ENCODE measurements at regions not wholly inside any gene's neighbourhood (a gene's known extent, or its start where the extent isn't known, plus 50 kb on each side); places are given as distances from the start of the nearest gene placed in this dataset.

DNA sequence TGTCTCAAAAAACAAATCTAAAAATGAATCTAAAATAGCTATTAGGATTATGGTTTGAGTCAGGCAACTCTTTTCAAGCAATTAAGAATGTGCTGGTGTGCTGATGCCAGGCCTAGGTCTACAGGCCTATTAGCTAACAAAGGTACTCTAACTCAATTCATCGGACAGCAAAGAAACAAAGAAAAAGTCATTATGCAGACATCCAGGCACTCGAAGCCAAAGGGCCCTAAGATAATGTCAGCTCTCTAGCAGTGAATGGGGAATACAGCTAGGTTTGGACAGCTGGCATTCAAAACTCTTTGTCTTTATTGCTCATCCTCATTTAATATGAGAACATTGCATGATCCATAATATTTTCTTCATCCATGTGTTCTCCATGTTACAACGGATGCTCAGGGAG lies 108.5 kb downstream of the TMEM114 start:
- no peak for DNase-seq

GRCh38 chr16:8476824-8477223 lies 113.5 kb downstream of the TMEM114 start:
- intact Hi-C loops (cut with DNase I; ENCODE audit: low total_unique reads) = no loop called here
- Histone ChIP-seq H3K27me3 (no peaks in the 10 kb centered on the region), H3K4me3 (no peak overlapping the region), H3K4me1 (no peaks in the 10 kb centered on the region), H3K9me3 (no peaks in the 10 kb centered on the region), H3K27ac (no peak overlapping the region), H3K36me3 (no peaks in the 10 kb centered on the region)
- no peak for DNase-seq
- TF ChIP-seq, protein P1, sequence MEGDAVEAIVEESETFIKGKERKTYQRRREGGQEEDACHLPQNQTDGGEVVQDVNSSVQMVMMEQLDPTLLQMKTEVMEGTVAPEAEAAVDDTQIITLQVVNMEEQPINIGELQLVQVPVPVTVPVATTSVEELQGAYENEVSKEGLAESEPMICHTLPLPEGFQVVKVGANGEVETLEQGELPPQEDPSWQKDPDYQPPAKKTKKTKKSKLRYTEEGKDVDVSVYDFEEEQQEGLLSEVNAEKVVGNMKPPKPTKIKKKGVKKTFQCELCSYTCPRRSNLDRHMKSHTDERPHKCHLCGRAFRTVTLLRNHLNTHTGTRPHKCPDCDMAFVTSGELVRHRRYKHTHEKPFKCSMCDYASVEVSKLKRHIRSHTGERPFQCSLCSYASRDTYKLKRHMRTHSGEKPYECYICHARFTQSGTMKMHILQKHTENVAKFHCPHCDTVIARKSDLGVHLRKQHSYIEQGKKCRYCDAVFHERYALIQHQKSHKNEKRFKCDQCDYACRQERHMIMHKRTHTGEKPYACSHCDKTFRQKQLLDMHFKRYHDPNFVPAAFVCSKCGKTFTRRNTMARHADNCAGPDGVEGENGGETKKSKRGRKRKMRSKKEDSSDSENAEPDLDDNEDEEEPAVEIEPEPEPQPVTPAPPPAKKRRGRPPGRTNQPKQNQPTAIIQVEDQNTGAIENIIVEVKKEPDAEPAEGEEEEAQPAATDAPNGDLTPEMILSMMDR (IDR thresholded peaks at IDR 0.05) = no peak
- no peak for TF ChIP-seq POLR2A (IDR thresholded peaks at IDR 0.05)

More for the DNA sequence above, 108.5 kb downstream of the TMEM114 start:
- H3K4me3 ChIP-seq = no peak overlapping the region
- TF ChIP-seq, protein P1 (IDR thresholded peaks at IDR 0.05) = no peak
- TF ChIP-seq POLR2A (IDR thresholded peaks at IDR 0.05) = no peak
- H3K9me3 ChIP-seq = no peaks in the 10 kb centered on the region
- no peaks in the 10 kb centered on the region for H3K4me1 ChIP-seq
- no peaks in the 10 kb centered on the region for H3K27me3 ChIP-seq
- H3K27ac ChIP-seq = no peak overlapping the region
- intact Hi-C loops (cut with DNase I; ENCODE audit: low total_unique reads) = no loop called here
- H3K36me3 ChIP-seq = no peaks in the 10 kb centered on the region

GRCh38 chr16:8474587-8474986 lies 115.7 kb downstream of the TMEM114 start:
- Histone ChIP-seq H3K27me3 (no peaks in the 10 kb centered on the region), H3K4me3 (no peak overlapping the region), H3K9me3 (no peaks in the 10 kb centered on the region), H3K27ac (no peak overlapping the region), H3K4me1 (no peaks in the 10 kb centered on the region), H3K36me3 (no peaks in the 10 kb centered on the region)
- DNase-seq = no peak
- TF ChIP-seq, protein P1 (IDR thresholded peaks at IDR 0.05) = no peak
- intact Hi-C loops (cut with DNase I; ENCODE audit: low total_unique reads) = no loop called here

DNA sequence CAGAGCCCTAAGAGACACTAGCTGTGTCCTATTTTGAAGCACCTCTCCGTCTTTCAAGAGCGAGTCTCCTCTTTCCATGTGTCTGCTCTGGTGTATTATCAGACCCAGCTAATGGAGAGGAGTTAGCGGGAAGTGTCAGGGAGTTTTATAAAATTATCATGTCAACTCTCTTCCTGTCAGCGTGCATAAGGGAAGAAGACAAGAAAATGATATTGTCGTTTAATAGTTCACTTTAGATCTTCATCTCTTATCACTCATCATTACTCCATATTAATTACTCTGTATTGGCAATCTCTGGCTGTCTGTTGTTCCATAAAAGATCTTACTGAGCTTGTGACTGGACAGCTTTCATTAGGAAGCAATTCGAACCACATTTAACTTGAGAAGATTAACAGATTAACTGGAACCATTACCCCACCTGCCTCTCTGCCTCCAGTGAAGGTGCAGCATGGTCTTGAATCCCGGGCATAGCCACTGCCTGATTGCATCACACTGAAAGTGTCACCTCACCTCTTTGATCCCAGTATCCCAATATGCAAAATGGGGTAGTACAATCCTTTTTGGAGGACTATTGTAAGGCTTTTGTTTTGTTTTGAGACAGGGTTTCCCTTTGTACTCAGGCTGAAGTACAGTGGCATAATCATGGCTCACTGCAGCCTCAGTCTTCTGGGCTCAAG lies 121.1 kb downstream of the TMEM114 start:
- no peak for DNase-seq
- H3K9me3 ChIP-seq = no peaks in the 10 kb centered on the region
- H3K27me3 ChIP-seq = no peaks in the 10 kb centered on the region
- H3K27ac ChIP-seq = no peak overlapping the region
- H3K4me1 ChIP-seq = no peaks in the 10 kb centered on the region
- no peak overlapping the region for H3K4me3 ChIP-seq
- TF ChIP-seq POLR2A (IDR thresholded peaks at IDR 0.05) = no peak
- TF ChIP-seq, protein P1 (IDR thresholded peaks at IDR 0.05) = no peak
- no peaks in the 10 kb centered on the region for H3K36me3 ChIP-seq
- intact Hi-C loops (cut with DNase I; ENCODE audit: low total_unique reads) = no loop called here

GRCh38 chr16:8464979-8465378 lies 125.3 kb downstream of the TMEM114 start:
- no peak overlapping the region for H3K27ac ChIP-seq
- H3K4me1 ChIP-seq = no peaks in the 10 kb centered on the region
- no peak for DNase-seq
- no peaks in the 10 kb centered on the region for H3K27me3 ChIP-seq
- intact Hi-C loops (cut with DNase I; ENCODE audit: low total_unique reads) = no loop called here
- TF ChIP-seq, protein P1 (IDR thresholded peaks at IDR 0.05) = no peak
- TF ChIP-seq POLR2A (IDR thresholded peaks at IDR 0.05) = no peak
- H3K4me3 ChIP-seq = no peak overlapping the region
- H3K9me3 ChIP-seq = no peaks in the 10 kb centered on the region
- H3K36me3 ChIP-seq = no peaks in the 10 kb centered on the region
